H9 (cell line): ENCODE measurements at regions not wholly inside any gene's neighbourhood (a gene's known extent, or its start where the extent isn't known, plus 50 kb on each side); places are given as distances from the start of the nearest gene placed in this dataset.

Experiments
- DNase-seq: peaks from one replicate; pipeline ENCODE4 v3.0.0-alpha.2; 2017
- H2AFZ ChIP-seq: one replicate; pipeline ENCODE4 v1.6.1; 2013; ENCODE audit warnings: mild to moderate bottlenecking, low read length, control low read depth, moderate library complexity
- H2AK5ac ChIP-seq: 2 replicates; pipeline ENCODE4 v1.6.1; 2013; ENCODE audit warnings: low read length, control low read depth, mixed read lengths; ENCODE audit not compliant: insufficient read length
- H2BK120ac ChIP-seq: one replicate; pipeline ENCODE4 v1.6.1; 2013; ENCODE audit warnings: low read depth, mild to moderate bottlenecking, low read length, control low read depth, inconsistent platforms; ENCODE audit not compliant: poor library complexity, severe bottlenecking
- H2BK12ac ChIP-seq: 2 replicates; pipeline ENCODE4 v1.6.1; 2013; ENCODE audit warnings: low read length, control low read depth, mixed read lengths, low read depth; ENCODE audit not compliant: insufficient read length
- H2BK15ac ChIP-seq: 2 replicates; pipeline ENCODE4 v1.6.1; 2013; ENCODE audit warnings: low read depth, low read length, control low read depth
- H2BK20ac ChIP-seq: one replicate; pipeline ENCODE4 v1.6.1; 2013; ENCODE audit warnings: low read depth, mild to moderate bottlenecking, low read length, control low read depth, inconsistent platforms; ENCODE audit not compliant: poor library complexity, severe bottlenecking
- H2BK5ac ChIP-seq: 2 replicates; pipeline ENCODE4 v1.6.1; 2013; ENCODE audit warnings: low read length, control low read depth, mixed read lengths; ENCODE audit not compliant: insufficient read length
- H3K14ac ChIP-seq: 2 replicates; pipeline ENCODE4 v1.6.1; 2013; ENCODE audit warnings: low read length, control low read depth; ENCODE audit not compliant: insufficient read depth
- H3K18ac ChIP-seq: 2 replicates; pipeline ENCODE4 v1.6.1; 2013; ENCODE audit warnings: low read depth, mild to moderate bottlenecking, mixed read lengths, low read length, control low read depth; ENCODE audit not compliant: insufficient read length
- H3K23ac ChIP-seq: 2 replicates; pipeline ENCODE4 v1.6.1; 2013; ENCODE audit warnings: low read length, control low read depth, mixed read lengths, low read depth; ENCODE audit not compliant: insufficient read length
- H3K23me2 ChIP-seq: 2 replicates; pipeline ENCODE4 v1.6.1; 2013; ENCODE audit warnings: low read depth, mild to moderate bottlenecking, mixed read lengths, low read length, control low read depth; ENCODE audit not compliant: insufficient read length, poor library complexity, severe bottlenecking
- H3K27ac ChIP-seq: 2 replicates; pipeline ENCODE4 v1.5.1; 2013; ENCODE audit warnings: low read length, control low read depth, mixed read lengths, low read depth; ENCODE audit not compliant: insufficient read length
- H3K27me3 ChIP-seq: 2 replicates; pipeline ENCODE4 v1.6.1; 2013; ENCODE audit warnings: low read length, control low read depth, inconsistent platforms; ENCODE audit not compliant: insufficient read depth
- H3K4ac ChIP-seq: 2 replicates; pipeline ENCODE4 v1.6.1; 2013; ENCODE audit warnings: low read depth, mild to moderate bottlenecking, control low read depth, inconsistent platforms, low read length, moderate library complexity
- H3K4me1 ChIP-seq: 2 replicates; pipeline ENCODE4 v1.6.1; 2013; ENCODE audit warnings: low read length, control low read depth, inconsistent platforms; ENCODE audit not compliant: insufficient read depth
- H3K4me2 ChIP-seq: 2 replicates; pipeline ENCODE4 v1.6.1; 2013; ENCODE audit warnings: low read length, control low read depth, mixed read lengths; ENCODE audit not compliant: insufficient read length, insufficient read depth
- H3K56ac ChIP-seq: 2 replicates; pipeline ENCODE4 v1.6.1; 2013; ENCODE audit warnings: low read depth, mild to moderate bottlenecking, mixed read lengths, low read length, control low read depth; ENCODE audit not compliant: insufficient read length
- H3K79me1 ChIP-seq: 2 replicates; pipeline ENCODE4 v1.6.1; 2013; ENCODE audit warnings: low read depth, mild to moderate bottlenecking, moderate library complexity, low read length, control low read depth, inconsistent platforms; ENCODE audit not compliant: insufficient read depth, poor library complexity, severe bottlenecking
- H3K79me2 ChIP-seq: 2 replicates; pipeline ENCODE4 v1.6.1; 2013; ENCODE audit warnings: low read length, control low read depth, inconsistent platforms; ENCODE audit not compliant: insufficient read depth
- H3K9ac ChIP-seq: 2 replicates; pipeline ENCODE4 v1.6.1; 2013; ENCODE audit warnings: low read length, control low read depth, mixed read lengths; ENCODE audit not compliant: insufficient read length; ENCODE audit errors: extremely low read depth
- H3K9me3 ChIP-seq: one replicate; pipeline ENCODE4 v1.6.1; 2013; ENCODE audit warnings: low read depth, low read length, inconsistent platforms; ENCODE audit not compliant: control insufficient read depth
- H3T11ph ChIP-seq: one replicate; pipeline ENCODE4 v1.6.1; 2013; ENCODE audit warnings: mild to moderate bottlenecking, low read length, control low read depth, inconsistent platforms
- H4K20me1 ChIP-seq: one replicate; pipeline ENCODE4 v1.6.1; 2013; ENCODE audit not compliant: control insufficient read depth, insufficient read length, insufficient read depth
- H4K5ac ChIP-seq: 2 replicates; pipeline ENCODE4 v1.6.1; 2013; ENCODE audit warnings: low read depth, mild to moderate bottlenecking, mixed read lengths, low read length, control low read depth; ENCODE audit not compliant: insufficient read length
- H4K8ac ChIP-seq: replicated peaks from 2 replicates; pipeline ENCODE4 v1.6.1; 2013; ENCODE audit warnings: low read length, control low read depth, mixed read lengths, low read depth; ENCODE audit not compliant: insufficient read length
- H4K91ac ChIP-seq: 2 replicates; pipeline ENCODE4 v1.6.1; 2013; ENCODE audit warnings: low read depth, mild to moderate bottlenecking, moderate library complexity, mixed read lengths, low read length, control low read depth; ENCODE audit not compliant: insufficient read length
- H3K27ac Mint-ChIP-seq, 3 experiments: 2 replicates in 2 of 3; 3 replicates in 1 of 3; pipeline ENCODE4 v1.8.0; 2020 to 2021; ENCODE audit warnings: mixed read lengths in 3 of 3, mild to moderate bottlenecking in 1 of 3, moderate library complexity in 1 of 3
- H3K27me3 Mint-ChIP-seq: 2 replicates; pipeline ENCODE4 v1.8.0; 2021; ENCODE audit warnings: low read depth, mild to moderate bottlenecking, moderate library complexity, mixed read lengths
- H3K36me3 Mint-ChIP-seq, 3 experiments: 2 replicates in 2 of 3; 3 replicates in 1 of 3; pipeline ENCODE4 v1.8.0; 2020 to 2021; ENCODE audit warnings: low read depth in 3 of 3, mixed read lengths in 3 of 3; ENCODE audit not compliant: insufficient read depth in 1 of 3
- H3K4me1 Mint-ChIP-seq, 2 experiments: 2 replicates each; pipeline ENCODE4 v1.8.0; 2020; ENCODE audit warnings: mixed read lengths in 2 of 2
- H3K4me3 Mint-ChIP-seq, 2 experiments: 2 replicates in 1 of 2; 3 replicates in 1 of 2; pipeline ENCODE4 v1.8.0; 2020 to 2021; ENCODE audit warnings: mild to moderate bottlenecking in 2 of 2, mixed read lengths in 2 of 2, moderate library complexity in 1 of 2
- H3K9me3 Mint-ChIP-seq, 2 experiments: 2 replicates in 1 of 2; 3 replicates in 1 of 2; pipeline ENCODE4 v1.8.0; 2020; ENCODE audit warnings: mild to moderate bottlenecking in 2 of 2, mixed read lengths in 2 of 2, moderate library complexity in 1 of 2
- WGBS: extraction: QIAGEN DNeasy Blood & Tissue Kit; methylation state at CpG from one replicate; pipeline ENCODE4 v1.1.7; 2013; ENCODE audit warnings: missing lambda C conversion rate, low lambda C conversion rate, mixed read lengths; ENCODE audit not compliant: insufficient read length; ENCODE audit errors: extremely low coverage; 5-methylcytosine and 5-hydroxymethylcytosine counted together
- TF ChIP-seq, protein P1 (sequence below): fragments of 200-600 bp; sonication (generic); conservative IDR thresholded peaks from 3 replicates; pipeline ENCODE4 v1.8.0; 2021; ENCODE audit warnings: antibody characterized with exemption, mild to moderate bottlenecking

DNA sequence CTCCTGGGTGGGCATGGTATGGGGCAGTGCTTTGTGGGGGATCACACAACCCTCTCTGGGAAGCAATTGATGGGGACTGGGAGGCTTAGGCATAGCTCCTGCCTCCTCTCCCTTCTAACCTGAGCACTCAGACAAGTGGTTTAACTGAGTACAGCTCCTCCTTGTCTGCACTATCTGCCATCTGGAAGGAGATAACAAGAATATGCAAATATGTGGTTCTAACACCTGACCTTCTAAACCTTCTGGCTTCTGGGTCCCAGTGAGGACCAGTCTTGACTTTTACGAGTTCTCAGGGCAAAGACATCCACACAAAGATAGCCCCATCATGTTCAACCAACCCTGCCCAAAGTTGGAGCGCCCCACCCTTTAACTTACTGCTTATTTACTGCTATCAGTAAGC is 381.0 kb upstream of the TSHZ3 start:
- no peak overlapping the region for H3K18ac ChIP-seq
- H3K23ac ChIP-seq = no peak overlapping the region
- H2AK5ac ChIP-seq = no peak overlapping the region
- H3K23me2 ChIP-seq = no peaks in the 10 kb centered on the region
- H4K20me1 ChIP-seq = no peaks in the 10 kb centered on the region
- H4K5ac ChIP-seq = peak overlapping the region; percentile 41
- H3K56ac ChIP-seq = no peak overlapping the region
- no peak overlapping the region for H4K8ac ChIP-seq
- H3K9me3 Mint-ChIP-seq = no peaks in the 10 kb centered on the region
- no peak overlapping the region for H2BK20ac ChIP-seq
- no peaks in the 10 kb centered on the region for H3K36me3 Mint-ChIP-seq
- WGBS = no CpG with 5 or more reads among the region's 2 CpGs
- H3K4me1 ChIP-seq = peaks cover 2% of the 10 kb centered on the region; the same call in 1 of the 2 replicates
- H3T11ph ChIP-seq = no peak overlapping the region
- no peak for DNase-seq
- H3K27me3 ChIP-seq = no peaks in the 10 kb centered on the region
- H2BK5ac ChIP-seq = no peak overlapping the region
- no peak overlapping the region for H2BK15ac ChIP-seq
- H4K91ac ChIP-seq = no peak overlapping the region
- no peak overlapping the region for H3K4me3 Mint-ChIP-seq
- no peaks in the 10 kb centered on the region for H3K79me1 ChIP-seq
- TF ChIP-seq, protein P1, sequence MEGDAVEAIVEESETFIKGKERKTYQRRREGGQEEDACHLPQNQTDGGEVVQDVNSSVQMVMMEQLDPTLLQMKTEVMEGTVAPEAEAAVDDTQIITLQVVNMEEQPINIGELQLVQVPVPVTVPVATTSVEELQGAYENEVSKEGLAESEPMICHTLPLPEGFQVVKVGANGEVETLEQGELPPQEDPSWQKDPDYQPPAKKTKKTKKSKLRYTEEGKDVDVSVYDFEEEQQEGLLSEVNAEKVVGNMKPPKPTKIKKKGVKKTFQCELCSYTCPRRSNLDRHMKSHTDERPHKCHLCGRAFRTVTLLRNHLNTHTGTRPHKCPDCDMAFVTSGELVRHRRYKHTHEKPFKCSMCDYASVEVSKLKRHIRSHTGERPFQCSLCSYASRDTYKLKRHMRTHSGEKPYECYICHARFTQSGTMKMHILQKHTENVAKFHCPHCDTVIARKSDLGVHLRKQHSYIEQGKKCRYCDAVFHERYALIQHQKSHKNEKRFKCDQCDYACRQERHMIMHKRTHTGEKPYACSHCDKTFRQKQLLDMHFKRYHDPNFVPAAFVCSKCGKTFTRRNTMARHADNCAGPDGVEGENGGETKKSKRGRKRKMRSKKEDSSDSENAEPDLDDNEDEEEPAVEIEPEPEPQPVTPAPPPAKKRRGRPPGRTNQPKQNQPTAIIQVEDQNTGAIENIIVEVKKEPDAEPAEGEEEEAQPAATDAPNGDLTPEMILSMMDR = no peak
- no peak overlapping the region for H2AFZ ChIP-seq
- no peak overlapping the region for H3K14ac ChIP-seq
- H3K9ac ChIP-seq = no peak overlapping the region
- no peak overlapping the region for H3K27ac ChIP-seq
- no peak overlapping the region for H2BK12ac ChIP-seq
- no peaks in the 10 kb centered on the region for H3K9me3 ChIP-seq
- H3K27ac Mint-ChIP-seq = no peak overlapping the region
- no peak overlapping the region for H3K4me2 ChIP-seq
- no peak overlapping the region for H3K4ac ChIP-seq
- H3K79me2 ChIP-seq = no peaks in the 10 kb centered on the region
- no peaks in the 10 kb centered on the region for H3K27me3 Mint-ChIP-seq
- H2BK120ac ChIP-seq = no peak overlapping the region
- H3K4me1 Mint-ChIP-seq = peaks cover 8 to 9% of the 10 kb centered on the region in 2 experiments
